HepG2 (cell line): ENCODE measurements at regions not wholly inside any gene's neighbourhood (a gene's known extent, or its start where the extent isn't known, plus 50 kb on each side); places are given as distances from the start of the nearest gene placed in this dataset.

ENCODE experiments used
- ATAC-seq: fragments of 200-7000 bp; cut with Tn5 transposase; 3 replicates; pipeline ENCODE4 v1.9.1; 2020; ENCODE audit warnings: mild to moderate bottlenecking, moderate library complexity
- BruUV-seq: library from RNA; stranded (reverse); fragments of 400-500 nt; replicated peaks from 2 replicates; lab custom pipeline; 2021; lab: Mats Ljungman, UMichigan
- CTCF ChIA-PET: fragments of 300-600 bp; formaldehyde crosslinking; extraction: SDS; loops from one replicate; lab custom pipeline; 2021; ENCODE audit warnings: low total read pairs, inconsistent platforms, low intra/inter-chr PET ratio; lab: Yijun Ruan, JAX
- POLR2A ChIA-PET: fragments of 350-600 bp; sonication (Branson Sonifier 250); formaldehyde crosslinking; loops from one replicate; lab custom pipeline; 2020; ENCODE audit warnings: antibody characterized with exemption, inconsistent platforms; lab: Yijun Ruan, JAX
- DNase-seq: peaks from one replicate; pipeline ENCODE4 v3.0.0-alpha.2; 2015; ENCODE audit warnings: low spot score
- FAIRE-seq: peaks from 3 replicates; lab custom pipeline; 2011; peaks lifted over from hg19 to GRCh38; lab: Jason Lieb, UNC
- H2AFZ ChIP-seq: one replicate; pipeline ENCODE4 v1.6.1; 2011; ENCODE audit warnings: low read length, inconsistent platforms
- H3K27ac ChIP-seq: fragments of 300-600 bp; 3 replicates; pipeline ENCODE4 v1.8.0; 2011; ENCODE audit warnings: mixed run types, mild to moderate bottlenecking, mixed read lengths, low read length, inconsistent platforms; ENCODE audit not compliant: insufficient read depth; ENCODE audit errors: extremely low read length
- H3K27me3 ChIP-seq, 2 experiments: fragments of 200-600 bp in 1 of 2; 2 replicates in 1 of 2; 3 replicates in 1 of 2; pipeline versions ENCODE4 v1.6.0 to v1.8.0; 2011; ENCODE audit warnings: low read length in 2 of 2, mild to moderate bottlenecking in 2 of 2, moderate library complexity in 2 of 2, inconsistent platforms in 1 of 2; ENCODE audit not compliant: insufficient read depth in 2 of 2, control insufficient read depth in 1 of 2
- H3K36me3 ChIP-seq, 2 experiments: fragments of 200-600 bp in 1 of 2; replicated peaks in 1 of 2; 2 replicates in 1 of 2; 3 replicates in 1 of 2; pipeline versions ENCODE4 v1.5.1 to v1.8.0; 2011; ENCODE audit warnings: low read length in 2 of 2, inconsistent platforms in 1 of 2; ENCODE audit not compliant: insufficient read depth in 2 of 2, control insufficient read depth in 1 of 2
- H3K4me1 ChIP-seq: 2 replicates; pipeline ENCODE4 v1.5.1; 2012; ENCODE audit warnings: low read length, inconsistent platforms; ENCODE audit not compliant: insufficient read depth
- H3K4me2 ChIP-seq: 2 replicates; pipeline ENCODE4 v1.6.0; 2011; ENCODE audit warnings: low read depth, low read length, inconsistent platforms
- H3K4me3 ChIP-seq, 3 experiments: fragments of 200-600 bp in 1 of 3; sonication (generic), shearing (Covaris generic) in 1 of 3; replicated peaks in 1 of 3; 2 replicates each; pipeline ENCODE4 v1.5.1; 2011 to 2016; ENCODE audit warnings: low read length in 3 of 3, inconsistent platforms in 2 of 3, low read depth in 2 of 3, mild to moderate bottlenecking in 2 of 3, control low read depth in 1 of 3, mixed read lengths in 1 of 3; ENCODE audit not compliant: insufficient read depth in 1 of 3
- H3K79me2 ChIP-seq: one replicate; pipeline ENCODE4 v1.6.1; 2011; ENCODE audit warnings: low read length, inconsistent platforms; ENCODE audit not compliant: insufficient read depth
- H3K9ac ChIP-seq: 2 replicates; pipeline ENCODE4 v1.6.0; 2011; ENCODE audit warnings: mild to moderate bottlenecking, low read depth, low read length, inconsistent platforms; ENCODE audit not compliant: insufficient read depth
- H3K9me3 ChIP-seq: 2 replicates; pipeline ENCODE4 v1.5.1; 2012; ENCODE audit warnings: mild to moderate bottlenecking, low read length
- H4K20me1 ChIP-seq: 2 replicates; pipeline ENCODE4 v1.6.0; 2011; ENCODE audit warnings: inconsistent platforms, mild to moderate bottlenecking, low read length, moderate library complexity; ENCODE audit not compliant: insufficient read depth
- ERF ChIP-seq: IDR thresholded peaks from 2 replicates; pipeline ENCODE4 v1.6.1; 2018; ENCODE audit warnings: missing biosample characterization, missing genetic modification reagents
- FUBP1 ChIP-seq: sonication (generic); formaldehyde crosslinking; IDR thresholded peaks from 2 replicates; pipeline ENCODE4 v1.5.1; 2020; ENCODE audit warnings: missing genetic modification reagents, mild to moderate bottlenecking, borderline replicate concordance
- POLR2G ChIP-seq: fragments of 200-400 bp; formaldehyde crosslinking; IDR thresholded peaks from 2 replicates; pipeline ENCODE4 v1.6.1; 2018; ENCODE audit warnings: mild to moderate bottlenecking, low read depth, low read length, moderate library complexity
- PRDM4 ChIP-seq: sonication (generic); formaldehyde crosslinking; IDR thresholded peaks from 2 replicates; pipeline ENCODE4 v1.9.0; 2021; ENCODE audit warnings: missing genetic modification reagents, borderline replicate concordance
- RBM22 ChIP-seq: fragments of 200-400 bp; formaldehyde crosslinking; optimal IDR thresholded peaks from 2 replicates; pipeline ENCODE3; 2017; ENCODE audit warnings: mild to moderate bottlenecking, low read length, moderate library complexity
- STAG1 ChIP-seq: sonication (generic); formaldehyde crosslinking; IDR thresholded peaks from 2 replicates; pipeline ENCODE4 v1.4.0; 2020; ENCODE audit warnings: missing genetic modification reagents
- THAP8 ChIP-seq: sonication (generic); formaldehyde crosslinking; IDR thresholded peaks from 2 replicates; pipeline ENCODE4 v1.5.1; 2020; ENCODE audit warnings: missing genetic modification reagents, mild to moderate bottlenecking, borderline replicate concordance
- YEATS4 ChIP-seq: sonication (generic); formaldehyde crosslinking; IDR thresholded peaks from 2 replicates; pipeline ENCODE4 v1.4.0; 2020; ENCODE audit warnings: missing genetic modification reagents, borderline replicate concordance
- ZBTB38 ChIP-seq: sonication (generic); formaldehyde crosslinking; IDR thresholded peaks from 2 replicates; pipeline ENCODE4 v1.5.1; 2020; ENCODE audit warnings: mild to moderate bottlenecking, missing genetic modification reagents
- ZFAT ChIP-seq: sonication (generic); formaldehyde crosslinking; conservative IDR thresholded peaks from 2 replicates; pipeline ENCODE4 v1.8.1; 2023; ENCODE audit warnings: missing genetic modification reagents, inconsistent platforms
- ZMYM4 ChIP-seq: sonication (generic); formaldehyde crosslinking; IDR thresholded peaks from 2 replicates; pipeline ENCODE4 v1.8.1; 2023; ENCODE audit warnings: mild to moderate bottlenecking, missing genetic modification reagents
- ZNF121 ChIP-seq: sonication (generic); formaldehyde crosslinking; IDR thresholded peaks from 2 replicates; pipeline ENCODE4 v1.5.0; 2020; ENCODE audit warnings: mild to moderate bottlenecking, missing genetic modification reagents
- ZNF3 ChIP-seq: IDR thresholded peaks from 2 replicates; pipeline ENCODE4 v1.7.0; 2017; ENCODE audit warnings: inconsistent platforms
- ZNF891 ChIP-seq: sonication (generic); formaldehyde crosslinking; IDR thresholded peaks from 2 replicates; pipeline ENCODE4 v1.5.0; 2020; ENCODE audit warnings: mild to moderate bottlenecking, missing genetic modification reagents
- WGBS: methylation state at CpG from one replicate; pipeline ENCODE4 v1.1.6; 2017; ENCODE audit warnings: low lambda C conversion rate; 5-methylcytosine and 5-hydroxymethylcytosine counted together
- in situ Hi-C: cut with HindIII; loops from 2 replicates; pipeline ENCODE4 v1.10.0; 2017; ENCODE audit warnings: low pct_unique_long_range_greater_than_20kb; ENCODE audit not compliant: extremely low pct_ligation_motif_present
- intact Hi-C: fragments of 100-400 bp; cut with micrococcal nuclease; formaldehyde crosslinking; loops from one replicate; pipeline ENCODE4 v1.10.0; 2022; ENCODE audit not compliant: unreplicated experiment

- TF ChIP-seq ERF (CRISPR knock-in tag) (no peak), ZNF121 (CRISPR knock-in tag) (no peak), YEATS4 (CRISPR knock-in tag) (no peak), ZFAT (CRISPR knock-in tag) (no peak), ZBTB38 (CRISPR knock-in tag) (no peak)
- TF ChIP-seq, all 625 proteins: peak for 0
These were observed 578.6 kb downstream of the PIK3C3 start (continued) for GRCh38 chr18:42533616-42534015.

GRCh38 chr18:42534313-42534712, 579.3 kb downstream of the PIK3C3 start:
- ChIA-PET CTCF (no interaction called here), POLR2A (interaction anchor here (0.5 kb wide), 1 partner anchor 187 kb away, joined by 3 read pairs; no protein-coding TSS in a partner anchor)
- no peak for FAIRE-seq
- BruUV-seq, result no TSS peak
- Histone ChIP-seq H3K27me3 (no peaks in the 10 kb centered on the region), H3K4me3 (no peak overlapping the region), H3K4me1 (no peaks in the 10 kb centered on the region)
- ATAC-seq, result no peak
- TF ChIP-seq ZMYM4 (no peak), THAP8 (CRISPR knock-in tag) (no peak), STAG1 (CRISPR knock-in tag) (no peak), FUBP1 (CRISPR knock-in tag) (no peak), ZNF3 (CRISPR knock-in tag) (no peak), PRDM4 (CRISPR knock-in tag) (no peak), ZNF891 (no peak), POLR2G (no peak), RBM22 (no peak)
- TF ChIP-seq, all 625 proteins: peak for 0
- intact Hi-C loops (no loop called here), in situ Hi-C loops (no loop called here)
- Histone ChIP-seq H3K79me2 (no peaks in the 10 kb centered on the region), H3K9ac (no peak overlapping the region), H3K27ac (no peak overlapping the region), H3K9me3 (peaks cover 4% of the 10 kb centered on the region; the same call in 1 of the 2 replicates), H3K36me3 (no peaks in the 10 kb centered on the region), H2AFZ (no peak overlapping the region), H3K4me2 (no peak overlapping the region), H4K20me1 (no peaks in the 10 kb centered on the region)
- DNase-seq, result no peak
- 5% methylated on average over 1 of the region's 1 CpG for WGBS
